T-helper 2 cell treated with Interferon-gamma antibody and Interleukin-4, amounts not matched to agents 5 μg/mL and 100 μg/mL, for 36 hours (primary cell): ENCODE measurements at regions not wholly inside any gene's neighbourhood (a gene's known extent, or its start where the extent isn't known, plus 50 kb on each side); places are given as distances from the start of the nearest gene placed in this dataset.

Experiments
- DNase-seq: peaks from one replicate; pipeline ENCODE4 v3.0.0; 2021; ENCODE audit warnings: low spot score
- H3K27ac Mint-ChIP-seq: one replicate; pipeline ENCODE4 v1.8.0; 2021; ENCODE audit warnings: mild to moderate bottlenecking, mixed read lengths
- H3K27me3 Mint-ChIP-seq: one replicate; pipeline ENCODE4 v1.8.0; 2021; ENCODE audit warnings: low read depth, mixed read lengths
- H3K36me3 Mint-ChIP-seq: one replicate; pipeline ENCODE4 v1.8.0; 2021; ENCODE audit warnings: low read depth, mixed read lengths
- H3K4me1 Mint-ChIP-seq: one replicate; pipeline ENCODE4 v1.8.0; 2021; ENCODE audit warnings: low read depth, mixed read lengths
- H3K4me3 Mint-ChIP-seq: one replicate; pipeline ENCODE4 v1.8.0; 2022; ENCODE audit warnings: mild to moderate bottlenecking, moderate library complexity, mixed read lengths
- H3K9me3 Mint-ChIP-seq: one replicate; pipeline ENCODE4 v1.8.0; 2021; ENCODE audit warnings: mixed read lengths

GRCh38 chr9:115632391-115632790 lies 514.4 kb upstream of the TNC start:
- no peak overlapping the region for H3K4me3 Mint-ChIP-seq
- DNase-seq, result no peak
- no peak overlapping the region for H3K27ac Mint-ChIP-seq
- no peaks in the 10 kb centered on the region for H3K36me3 Mint-ChIP-seq
- no peaks in the 10 kb centered on the region for H3K4me1 Mint-ChIP-seq
- H3K9me3 Mint-ChIP-seq, result no peaks in the 10 kb centered on the region
- H3K27me3 Mint-ChIP-seq, result no peaks in the 10 kb centered on the region

- no peak for DNase-seq
- Mint-ChIP-seq H3K4me1 (no peaks in the 10 kb centered on the region), H3K27me3 (no peaks in the 10 kb centered on the region), H3K4me3 (no peak overlapping the region), H3K36me3 (no peaks in the 10 kb centered on the region), H3K9me3 (no peaks in the 10 kb centered on the region), H3K27ac (no peak overlapping the region)
Observed at GRCh38 chr9:115633104-115633503, 515.1 kb upstream of the TNC start.

- no peak for DNase-seq
- H3K4me3 Mint-ChIP-seq, result no peak overlapping the region
- H3K36me3 Mint-ChIP-seq, result no peaks in the 10 kb centered on the region
Observed at GRCh38 chr9:115635680-115636383, 517.8 kb upstream of the PAPPA start.

GRCh38 chr9:115636596-115636995 lies 517.0 kb upstream of the PAPPA start:
- Mint-ChIP-seq H3K9me3 (no peaks in the 10 kb centered on the region), H3K4me3 (no peak overlapping the region), H3K27ac (no peak overlapping the region), H3K27me3 (no peaks in the 10 kb centered on the region), H3K4me1 (no peaks in the 10 kb centered on the region), H3K36me3 (no peaks in the 10 kb centered on the region)
- no peak for DNase-seq

More at GRCh38 chr9:115635680-115636383, 517.8 kb upstream of the PAPPA start:
- Mint-ChIP-seq H3K27me3 (no peaks in the 10 kb centered on the region), H3K4me1 (no peaks in the 10 kb centered on the region), H3K9me3 (no peaks in the 10 kb centered on the region), H3K27ac (no peak overlapping the region)

GRCh38 chr9:115637661-115638060 lies 515.9 kb upstream of the PAPPA start:
- Mint-ChIP-seq H3K9me3 (no peaks in the 10 kb centered on the region), H3K27me3 (no peaks in the 10 kb centered on the region), H3K36me3 (no peaks in the 10 kb centered on the region), H3K4me1 (no peaks in the 10 kb centered on the region), H3K27ac (no peak overlapping the region), H3K4me3 (no peak overlapping the region)
- no peak for DNase-seq

- no peak for DNase-seq
- Mint-ChIP-seq H3K9me3 (no peaks in the 10 kb centered on the region), H3K27me3 (no peaks in the 10 kb centered on the region), H3K36me3 (no peaks in the 10 kb centered on the region), H3K27ac (no peak overlapping the region), H3K4me3 (no peak overlapping the region), H3K4me1 (no peaks in the 10 kb centered on the region)
Observed at GRCh38 chr9:115640887-115641286, 512.7 kb upstream of the PAPPA start.

GRCh38 chr9:115642285-115642684 lies 511.3 kb upstream of the PAPPA start:
- DNase-seq, result no peak
- Mint-ChIP-seq H3K4me1 (no peaks in the 10 kb centered on the region), H3K27me3 (no peaks in the 10 kb centered on the region), H3K4me3 (no peak overlapping the region), H3K27ac (no peak overlapping the region), H3K9me3 (no peaks in the 10 kb centered on the region), H3K36me3 (no peaks in the 10 kb centered on the region)

- Mint-ChIP-seq H3K4me3 (no peak overlapping the region), H3K36me3 (no peaks in the 10 kb centered on the region), H3K27me3 (no peaks in the 10 kb centered on the region), H3K27ac (no peak overlapping the region), H3K4me1 (no peaks in the 10 kb centered on the region), H3K9me3 (no peaks in the 10 kb centered on the region)
- DNase-seq, result no peak
Observed at GRCh38 chr9:115643948-115644727, 509.5 kb upstream of the PAPPA start.

- H3K4me3 Mint-ChIP-seq, result no peak overlapping the region
- no peak for DNase-seq
- H3K36me3 Mint-ChIP-seq, result no peaks in the 10 kb centered on the region
- H3K4me1 Mint-ChIP-seq, result no peaks in the 10 kb centered on the region
- H3K27ac Mint-ChIP-seq, result no peak overlapping the region
- H3K27me3 Mint-ChIP-seq, result no peaks in the 10 kb centered on the region
- H3K9me3 Mint-ChIP-seq, result no peaks in the 10 kb centered on the region
Observed at GRCh38 chr9:115649991-115650472, 503.6 kb upstream of the PAPPA start.

- no peaks in the 10 kb centered on the region for H3K4me1 Mint-ChIP-seq
- DNase-seq, result no peak
- H3K4me3 Mint-ChIP-seq, result no peak overlapping the region
- no peak overlapping the region for H3K27ac Mint-ChIP-seq
- no peaks in the 10 kb centered on the region for H3K9me3 Mint-ChIP-seq
- H3K27me3 Mint-ChIP-seq, result no peaks in the 10 kb centered on the region
- H3K36me3 Mint-ChIP-seq, result no peaks in the 10 kb centered on the region
Observed at GRCh38 chr9:115650768-115651167, 502.8 kb upstream of the PAPPA start.

- Mint-ChIP-seq H3K4me3 (no peak overlapping the region), H3K36me3 (no peaks in the 10 kb centered on the region), H3K9me3 (no peaks in the 10 kb centered on the region), H3K4me1 (no peaks in the 10 kb centered on the region), H3K27me3 (no peaks in the 10 kb centered on the region), H3K27ac (no peak overlapping the region)
- no peak for DNase-seq
Observed at GRCh38 chr9:115651461-115651860, 502.1 kb upstream of the PAPPA start.

- H3K36me3 Mint-ChIP-seq, result no peaks in the 10 kb centered on the region
- no peaks in the 10 kb centered on the region for H3K9me3 Mint-ChIP-seq
- no peak for DNase-seq
- no peak overlapping the region for H3K4me3 Mint-ChIP-seq
- H3K4me1 Mint-ChIP-seq, result no peaks in the 10 kb centered on the region
- no peak overlapping the region for H3K27ac Mint-ChIP-seq
- no peaks in the 10 kb centered on the region for H3K27me3 Mint-ChIP-seq
Observed at GRCh38 chr9:115653171-115653606, 500.4 kb upstream of the PAPPA start.

- Mint-ChIP-seq H3K27ac (no peak overlapping the region), H3K9me3 (no peaks in the 10 kb centered on the region), H3K27me3 (no peaks in the 10 kb centered on the region), H3K4me3 (no peak overlapping the region), H3K4me1 (no peaks in the 10 kb centered on the region), H3K36me3 (no peaks in the 10 kb centered on the region)
- DNase-seq, result no peak
Observed at GRCh38 chr9:115657695-115658094, 495.9 kb upstream of the PAPPA start.

- H3K36me3 Mint-ChIP-seq, result no peaks in the 10 kb centered on the region
- H3K27me3 Mint-ChIP-seq, result no peaks in the 10 kb centered on the region
- no peaks in the 10 kb centered on the region for H3K4me1 Mint-ChIP-seq
- no peaks in the 10 kb centered on the region for H3K9me3 Mint-ChIP-seq
- no peak overlapping the region for H3K4me3 Mint-ChIP-seq
- DNase-seq, result no peak
- H3K27ac Mint-ChIP-seq, result no peak overlapping the region
Observed at GRCh38 chr9:115665519-115665918, 488.1 kb upstream of the PAPPA start.
